Panc1 (cell line): ENCODE measurements at regions not wholly inside any gene's neighbourhood (a gene's known extent, or its start where the extent isn't known, plus 50 kb on each side); places are given as distances from the start of the nearest gene placed in this dataset.

Experiments
- ATAC-seq: fragments of 200-7000 bp; cut with Tn5 transposase; 2 replicates; pipeline ENCODE4 v1.9.1; 2020; ENCODE audit warnings: mild to moderate bottlenecking, moderate library complexity
- BruUV-seq: library from RNA; stranded (reverse); fragments of 400-500 nt; replicated peaks from 2 replicates; lab custom pipeline; 2021; lab: Mats Ljungman, UMichigan
- CTCF ChIA-PET: fragments of 300-600 bp; sonication (Branson Sonifier 250); formaldehyde crosslinking; loops from one replicate; lab custom pipeline; 2022; ENCODE audit warnings: antibody characterized with exemption; lab: Charles Lee
- POLR2A ChIA-PET: fragments of 300-600 bp; sonication (Branson Sonifier 250); formaldehyde crosslinking; loops from one replicate; lab custom pipeline; 2022; ENCODE audit warnings: antibody characterized with exemption; lab: Charles Lee
- DNase-seq: peaks from one replicate; pipeline ENCODE4 v3.0.0-alpha.2; 2010; ENCODE audit warnings: low read depth, low spot score
- H3K27ac ChIP-seq: 2 replicates; pipeline ENCODE4 v1.5.1; 2011; ENCODE audit warnings: mild to moderate bottlenecking, low read length, inconsistent platforms
- H3K27me3 ChIP-seq: fragments of 200-500 bp; sonication (Bioruptor generic); 2 replicates; pipeline ENCODE4 v1.6.0; 2014; ENCODE audit warnings: low read length, inconsistent platforms; ENCODE audit not compliant: control insufficient read depth, insufficient read depth
- H3K36me3 ChIP-seq: fragments of 200-500 bp; sonication (Bioruptor generic); 2 replicates; pipeline ENCODE4 v1.5.1; 2014; ENCODE audit warnings: inconsistent platforms, mild to moderate bottlenecking, low read length, moderate library complexity; ENCODE audit not compliant: control insufficient read depth, insufficient read depth
- H3K4me1 ChIP-seq: 2 replicates; pipeline ENCODE4 v1.5.1; 2011; ENCODE audit warnings: inconsistent platforms, mild to moderate bottlenecking, low read length, moderate library complexity; ENCODE audit not compliant: control insufficient read depth, insufficient read depth
- H3K4me3 ChIP-seq, 2 experiments: 2 replicates each; pipeline ENCODE4 v1.5.1; 2011 to 2012; ENCODE audit warnings: low read depth in 2 of 2, low read length in 2 of 2, mild to moderate bottlenecking in 2 of 2, inconsistent platforms in 1 of 2, moderate library complexity in 1 of 2
- H3K9me3 ChIP-seq: fragments of 200-500 bp; sonication (Bioruptor generic); 2 replicates; pipeline ENCODE4 v1.5.1; 2014; ENCODE audit warnings: low read depth, mild to moderate bottlenecking, inconsistent platforms, low read length, moderate library complexity; ENCODE audit not compliant: control insufficient read depth, insufficient read depth
- POLR2AphosphoS5 ChIP-seq: IDR thresholded peaks from 2 replicates; pipeline ENCODE4 v1.6.1; 2012; ENCODE audit warnings: mild to moderate bottlenecking, low read depth, low read length, moderate library complexity
- SIN3A ChIP-seq: IDR thresholded peaks from 2 replicates; pipeline ENCODE4 v1.6.1; 2012; ENCODE audit warnings: low read depth, mild to moderate bottlenecking, low read length, moderate library complexity, borderline replicate concordance; ENCODE audit not compliant: insufficient read depth
- TCF7L2 ChIP-seq: IDR thresholded peaks from 2 replicates; pipeline ENCODE4 v1.6.1; 2011; ENCODE audit warnings: mild to moderate bottlenecking, low read depth, low read length, inconsistent platforms
- in situ Hi-C: cut with HindIII; loops from 2 replicates; pipeline ENCODE4 v1.10.0; 2016; ENCODE audit warnings: low sequenced_read_pairs, low pct_unique_long_range_greater_than_20kb
- intact Hi-C: fragments of 100-400 bp; cut with micrococcal nuclease; formaldehyde crosslinking; loops from one replicate; pipeline ENCODE4 v1.10.0; 2022; ENCODE audit not compliant: unreplicated experiment
- TF ChIP-seq, protein P1 (sequence below), 2 experiments: IDR thresholded peaks; 2 replicates each; pipeline ENCODE4 v1.6.1; 2011 to 2012; ENCODE audit warnings: low read depth in 2 of 2, control low read depth in 1 of 2, low read length in 1 of 2, mild to moderate bottlenecking in 1 of 2, moderate library complexity in 1 of 2; ENCODE audit not compliant: insufficient read depth in 1 of 2
- TF ChIP-seq, protein P2 (sequence below): fragments of 450-650 bp; IDR thresholded peaks from 2 replicates; pipeline ENCODE4 v1.5.1; 2017; ENCODE audit warnings: mild to moderate bottlenecking

GRCh38 chrX:112968351-112969133 lies 127.9 kb upstream of the AMOT start:
- in situ Hi-C loops: no loop called here
- Histone ChIP-seq H3K9me3 (no peaks in the 10 kb centered on the region), H3K36me3 (no peaks in the 10 kb centered on the region), H3K4me3 (no peak overlapping the region), H3K4me1 (no peaks in the 10 kb centered on the region), H3K27me3 (no peaks in the 10 kb centered on the region), H3K27ac (no peak overlapping the region)
- DNase-seq (no peak), ATAC-seq (no peak)
- TF ChIP-seq, protein P1, sequence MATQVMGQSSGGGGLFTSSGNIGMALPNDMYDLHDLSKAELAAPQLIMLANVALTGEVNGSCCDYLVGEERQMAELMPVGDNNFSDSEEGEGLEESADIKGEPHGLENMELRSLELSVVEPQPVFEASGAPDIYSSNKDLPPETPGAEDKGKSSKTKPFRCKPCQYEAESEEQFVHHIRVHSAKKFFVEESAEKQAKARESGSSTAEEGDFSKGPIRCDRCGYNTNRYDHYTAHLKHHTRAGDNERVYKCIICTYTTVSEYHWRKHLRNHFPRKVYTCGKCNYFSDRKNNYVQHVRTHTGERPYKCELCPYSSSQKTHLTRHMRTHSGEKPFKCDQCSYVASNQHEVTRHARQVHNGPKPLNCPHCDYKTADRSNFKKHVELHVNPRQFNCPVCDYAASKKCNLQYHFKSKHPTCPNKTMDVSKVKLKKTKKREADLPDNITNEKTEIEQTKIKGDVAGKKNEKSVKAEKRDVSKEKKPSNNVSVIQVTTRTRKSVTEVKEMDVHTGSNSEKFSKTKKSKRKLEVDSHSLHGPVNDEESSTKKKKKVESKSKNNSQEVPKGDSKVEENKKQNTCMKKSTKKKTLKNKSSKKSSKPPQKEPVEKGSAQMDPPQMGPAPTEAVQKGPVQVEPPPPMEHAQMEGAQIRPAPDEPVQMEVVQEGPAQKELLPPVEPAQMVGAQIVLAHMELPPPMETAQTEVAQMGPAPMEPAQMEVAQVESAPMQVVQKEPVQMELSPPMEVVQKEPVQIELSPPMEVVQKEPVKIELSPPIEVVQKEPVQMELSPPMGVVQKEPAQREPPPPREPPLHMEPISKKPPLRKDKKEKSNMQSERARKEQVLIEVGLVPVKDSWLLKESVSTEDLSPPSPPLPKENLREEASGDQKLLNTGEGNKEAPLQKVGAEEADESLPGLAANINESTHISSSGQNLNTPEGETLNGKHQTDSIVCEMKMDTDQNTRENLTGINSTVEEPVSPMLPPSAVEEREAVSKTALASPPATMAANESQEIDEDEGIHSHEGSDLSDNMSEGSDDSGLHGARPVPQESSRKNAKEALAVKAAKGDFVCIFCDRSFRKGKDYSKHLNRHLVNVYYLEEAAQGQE (IDR thresholded peaks at IDR 0.05; ENCODE audit: insufficient read depth in 1 of 2, low read depth in 2 of 2, low read length in 1 of 2): no peak
- TF ChIP-seq, protein P2, sequence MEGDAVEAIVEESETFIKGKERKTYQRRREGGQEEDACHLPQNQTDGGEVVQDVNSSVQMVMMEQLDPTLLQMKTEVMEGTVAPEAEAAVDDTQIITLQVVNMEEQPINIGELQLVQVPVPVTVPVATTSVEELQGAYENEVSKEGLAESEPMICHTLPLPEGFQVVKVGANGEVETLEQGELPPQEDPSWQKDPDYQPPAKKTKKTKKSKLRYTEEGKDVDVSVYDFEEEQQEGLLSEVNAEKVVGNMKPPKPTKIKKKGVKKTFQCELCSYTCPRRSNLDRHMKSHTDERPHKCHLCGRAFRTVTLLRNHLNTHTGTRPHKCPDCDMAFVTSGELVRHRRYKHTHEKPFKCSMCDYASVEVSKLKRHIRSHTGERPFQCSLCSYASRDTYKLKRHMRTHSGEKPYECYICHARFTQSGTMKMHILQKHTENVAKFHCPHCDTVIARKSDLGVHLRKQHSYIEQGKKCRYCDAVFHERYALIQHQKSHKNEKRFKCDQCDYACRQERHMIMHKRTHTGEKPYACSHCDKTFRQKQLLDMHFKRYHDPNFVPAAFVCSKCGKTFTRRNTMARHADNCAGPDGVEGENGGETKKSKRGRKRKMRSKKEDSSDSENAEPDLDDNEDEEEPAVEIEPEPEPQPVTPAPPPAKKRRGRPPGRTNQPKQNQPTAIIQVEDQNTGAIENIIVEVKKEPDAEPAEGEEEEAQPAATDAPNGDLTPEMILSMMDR: no peak
- TF ChIP-seq SIN3A (no peak), TCF7L2 (no peak), POLR2AphosphoS5 (no peak)
- CTCF ChIA-PET: no interaction called here
- BruUV-seq: no TSS peak
- intact Hi-C loops: no loop called here
- POLR2A ChIA-PET: no interaction called here

DNA sequence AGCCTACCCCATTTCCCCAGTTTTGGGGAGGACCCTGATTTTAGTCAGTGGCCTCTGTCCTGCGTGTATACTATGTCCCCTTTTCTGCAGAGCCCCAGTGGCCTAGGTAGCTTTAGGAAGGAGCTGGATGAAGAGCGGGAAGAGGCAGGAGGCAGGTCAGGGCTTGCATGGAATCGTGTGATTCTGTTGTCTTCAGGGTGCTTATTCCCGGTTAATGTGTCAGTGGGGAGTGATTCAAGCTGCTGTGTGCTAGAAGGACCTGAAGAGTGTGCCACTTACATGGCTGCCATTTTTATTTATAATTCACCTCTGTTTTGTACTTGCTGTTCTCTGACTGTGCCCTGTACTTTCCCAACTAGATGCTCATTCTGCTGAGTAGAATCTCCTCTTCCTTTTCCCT lies 127.3 kb upstream of the AMOT start:
- TF ChIP-seq, protein P2: no peak
- Histone ChIP-seq H3K27me3 (no peaks in the 10 kb centered on the region), H3K36me3 (no peaks in the 10 kb centered on the region), H3K4me3 (no peak overlapping the region), H3K9me3 (no peaks in the 10 kb centered on the region), H3K27ac (no peak overlapping the region), H3K4me1 (no peaks in the 10 kb centered on the region)
- DNase-seq (no peak), ATAC-seq (no peak)
- BruUV-seq: no TSS peak
- POLR2A ChIA-PET: no interaction called here
- in situ Hi-C loops (no loop called here), intact Hi-C loops (no loop called here)
- CTCF ChIA-PET: no interaction called here
